ENCODE measurements at regions not wholly inside any gene's neighbourhood (a gene's known extent, or its start where the extent isn't known, plus 50 kb on each side); places are given as distances from the start of the nearest gene placed in this dataset.
"Not testable (repeated sequence)": the region's sequence is repeated elsewhere in the genome, so short reads cannot be mapped to it uniquely, and the experiment has no call there.

DNA sequence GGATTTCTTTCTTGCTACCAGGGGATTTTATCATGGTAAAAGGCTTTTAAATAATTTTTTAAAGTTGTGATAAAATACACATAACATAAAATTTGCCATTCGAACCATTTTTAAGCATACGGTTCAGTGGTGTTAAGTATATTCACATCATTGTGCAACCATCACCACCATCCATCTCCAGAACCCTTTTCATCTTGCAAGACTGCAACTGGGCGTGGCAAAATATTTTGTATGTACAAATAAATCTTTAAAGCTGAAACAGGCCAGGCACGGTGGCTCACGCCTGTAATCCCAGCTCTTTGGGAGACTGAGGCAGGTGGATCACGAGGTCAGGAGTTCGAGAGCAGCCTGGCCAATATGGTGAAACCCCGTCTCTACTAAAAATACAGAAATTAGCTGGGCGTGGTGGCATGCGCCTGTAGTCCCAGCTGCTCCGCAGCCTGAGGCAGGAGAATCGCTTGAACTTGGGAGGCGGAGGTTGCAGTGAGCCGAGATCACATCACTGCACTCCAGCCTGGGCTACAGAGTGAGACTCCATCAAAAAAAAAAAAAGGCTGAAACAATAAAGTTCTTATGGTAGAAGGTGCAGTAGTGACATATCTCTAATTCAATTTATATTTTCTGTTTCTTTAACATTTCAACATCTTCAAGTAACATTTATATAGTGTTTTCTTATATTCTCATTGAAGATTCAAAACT lies 138.6 kb downstream of the SOX4 start:
- Histone ChIP-seq H3K14ac (ENCODE audit: low read length) (peak overlapping the region; percentile 69), H3K4me1 (ENCODE audit: control insufficient read depth in 1 of 2, insufficient read depth in 2 of 2, low read length in 2 of 2) (peaks cover 6 to 13% of the 10 kb centered on the region in 2 experiments), H3K79me1 (ENCODE audit: low read length) (peaks cover 19% of the 10 kb centered on the region), H2BK5ac (ENCODE audit: low read depth, low read length, poor library complexity) (peak overlapping the region; percentile 85), H3K18ac (ENCODE audit: low read length) (peak overlapping the region; percentile 68), H4K91ac (ENCODE audit: low read depth, low read length) (peak overlapping the region; percentile 76), H2BK12ac (ENCODE audit: low read length) (peak overlapping the region; percentile 88), H3K27ac (ENCODE audit: low read depth, low read length) (peak overlapping the region; percentile 36)
- not testable (repeated sequence) for H3K4ac ChIP-seq (ENCODE audit: low read depth, low read length); H3K4me3 ChIP-seq (ENCODE audit: low read depth, low read length); H4K8ac ChIP-seq (ENCODE audit: low read depth, low read length); H2AK5ac ChIP-seq (ENCODE audit: low read length); H3K9ac ChIP-seq (ENCODE audit: low read length); H2AFZ ChIP-seq (ENCODE audit: insufficient read depth, low read length, poor library complexity); H4K12ac ChIP-seq (ENCODE audit: low read depth, low read length); H3K9me3 ChIP-seq (ENCODE audit: insufficient read depth, low read depth, low read length); H2BK120ac ChIP-seq (ENCODE audit: insufficient read depth, low read length, poor library complexity); H3K79me2 ChIP-seq (ENCODE audit: control insufficient read depth, insufficient read depth, low read length, poor library complexity); H3K36me3 ChIP-seq (ENCODE audit: control insufficient read depth in 1 of 2, insufficient read depth in 2 of 2, low read length in 2 of 2); H3K23ac ChIP-seq (ENCODE audit: low read length); H3K27me3 ChIP-seq (ENCODE audit: insufficient read depth, low read length); H3K4me2 ChIP-seq (ENCODE audit: low read length)
- DNase-seq = peak; percentile 10 to 66
- WGBS (ENCODE audit: extremely low coverage, insufficient coverage, insufficient read length) = no CpG with 5 or more reads among the region's 14 CpGs

DNA sequence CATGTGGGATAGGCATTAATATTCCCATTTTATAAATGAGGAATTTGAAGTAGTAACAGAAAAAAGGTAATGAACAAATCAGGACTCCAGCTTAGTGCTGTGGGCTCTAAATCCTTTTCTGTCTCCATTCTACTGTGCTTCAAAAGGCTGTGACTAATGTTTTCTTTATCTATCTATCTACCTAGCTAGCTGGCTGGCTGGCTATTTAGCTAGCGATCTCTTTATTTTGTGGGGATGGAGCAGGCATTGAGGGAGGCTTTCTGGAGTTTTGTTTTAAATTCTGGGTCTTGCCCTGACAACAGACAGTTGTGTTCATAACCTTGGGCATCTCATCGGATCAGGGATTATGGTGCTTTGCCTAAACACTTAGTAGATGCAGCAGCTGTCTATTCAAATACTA lies 139.2 kb downstream of the SOX4 start:
- Histone ChIP-seq H3K18ac (ENCODE audit: low read length) (no peak overlapping the region), H2AK5ac (ENCODE audit: low read length) (no peak overlapping the region), H3K23ac (ENCODE audit: low read length) (no peak overlapping the region), H3K4me1 (ENCODE audit: control insufficient read depth in 1 of 2, insufficient read depth in 2 of 2, low read length in 2 of 2) (peaks cover 6 to 13% of the 10 kb centered on the region in 2 experiments), H4K8ac (ENCODE audit: low read depth, low read length) (peak overlapping the region; percentile 58), H2BK12ac (ENCODE audit: low read length) (peak overlapping the region; percentile 13), H3K4me2 (ENCODE audit: low read length) (no peak overlapping the region), H3K4ac (ENCODE audit: low read depth, low read length) (no peak overlapping the region), H3K27me3 (ENCODE audit: insufficient read depth, low read length) (no peaks in the 10 kb centered on the region), H2BK120ac (ENCODE audit: insufficient read depth, low read length, poor library complexity) (no peak overlapping the region), H3K79me2 (ENCODE audit: control insufficient read depth, insufficient read depth, low read length, poor library complexity) (peaks cover 2% of the 10 kb centered on the region), H3K14ac (ENCODE audit: low read length) (no peak overlapping the region), H3K79me1 (ENCODE audit: low read length) (peaks cover 21% of the 10 kb centered on the region), H4K12ac (ENCODE audit: low read depth, low read length) (no peak overlapping the region), H3K36me3 (ENCODE audit: control insufficient read depth in 1 of 2, insufficient read depth in 2 of 2, low read length in 2 of 2) (no peaks in the 10 kb centered on the region), H3K9me3 (ENCODE audit: insufficient read depth, low read depth, low read length) (no peaks in the 10 kb centered on the region), H3K27ac (ENCODE audit: low read depth, low read length) (peak overlapping the region; percentile 75), H4K91ac (ENCODE audit: low read depth, low read length) (no peak overlapping the region), H3K9ac (ENCODE audit: low read length) (no peak overlapping the region), H2AFZ (ENCODE audit: insufficient read depth, low read length, poor library complexity) (no peak overlapping the region), H2BK5ac (ENCODE audit: low read depth, low read length, poor library complexity) (peak overlapping the region; percentile 28), H3K4me3 (ENCODE audit: low read depth, low read length) (no peak overlapping the region)
- peak in 1 of 2 donors; percentile 63 for DNase-seq
- WGBS (ENCODE audit: extremely low coverage, insufficient coverage, insufficient read length) = no CpG with 5 or more reads among the region's 2 CpGs

GRCh38 chr6:21733311-21733710 lies 139.8 kb downstream of the SOX4 start:
- H3K36me3 ChIP-seq (ENCODE audit: control insufficient read depth in 1 of 2, insufficient read depth in 2 of 2, low read length in 2 of 2) = no peaks in the 10 kb centered on the region
- no peak overlapping the region for H3K4ac ChIP-seq (ENCODE audit: low read depth, low read length)
- no peaks in the 10 kb centered on the region for H3K9me3 ChIP-seq (ENCODE audit: insufficient read depth, low read depth, low read length)
- no peak overlapping the region for H3K14ac ChIP-seq (ENCODE audit: low read length)
- peaks cover 7 to 16% of the 10 kb centered on the region in 2 experiments for H3K4me1 ChIP-seq (ENCODE audit: control insufficient read depth in 1 of 2, insufficient read depth in 2 of 2, low read length in 2 of 2)
- H3K18ac ChIP-seq (ENCODE audit: low read length) = no peak overlapping the region
- no peak overlapping the region for H2AK5ac ChIP-seq (ENCODE audit: low read length)
- DNase-seq = no peak
- H3K79me2 ChIP-seq (ENCODE audit: control insufficient read depth, insufficient read depth, low read length, poor library complexity) = peaks cover 2% of the 10 kb centered on the region
- WGBS (ENCODE audit: extremely low coverage, insufficient coverage, insufficient read length) = no CpG with 5 or more reads among the region's 1 CpG
- H4K12ac ChIP-seq (ENCODE audit: low read depth, low read length) = no peak overlapping the region
- H2AFZ ChIP-seq (ENCODE audit: insufficient read depth, low read length, poor library complexity) = no peak overlapping the region
- H3K27ac ChIP-seq (ENCODE audit: low read depth, low read length) = peak overlapping the region; percentile 75
- H3K4me2 ChIP-seq (ENCODE audit: low read length) = no peak overlapping the region
- H3K23ac ChIP-seq (ENCODE audit: low read length) = no peak overlapping the region
- no peak overlapping the region for H3K9ac ChIP-seq (ENCODE audit: low read length)
- H3K79me1 ChIP-seq (ENCODE audit: low read length) = peaks cover 21% of the 10 kb centered on the region
- H2BK12ac ChIP-seq (ENCODE audit: low read length) = no peak overlapping the region
- peak overlapping the region; percentile 28 for H2BK120ac ChIP-seq (ENCODE audit: insufficient read depth, low read length, poor library complexity)
- H3K27me3 ChIP-seq (ENCODE audit: insufficient read depth, low read length) = no peaks in the 10 kb centered on the region
- no peak overlapping the region for H2BK5ac ChIP-seq (ENCODE audit: low read depth, low read length, poor library complexity)
- no peak overlapping the region for H4K91ac ChIP-seq (ENCODE audit: low read depth, low read length)
- H3K4me3 ChIP-seq (ENCODE audit: low read depth, low read length) = no peak overlapping the region
- no peak overlapping the region for H4K8ac ChIP-seq (ENCODE audit: low read depth, low read length)

- H3K79me2 ChIP-seq (ENCODE audit: control insufficient read depth, insufficient read depth, low read length, poor library complexity) = peaks cover 2% of the 10 kb centered on the region
- no peak overlapping the region for H3K4me3 ChIP-seq (ENCODE audit: low read depth, low read length)
- H3K36me3 ChIP-seq (ENCODE audit: control insufficient read depth in 1 of 2, insufficient read depth in 2 of 2, low read length in 2 of 2) = no peaks in the 10 kb centered on the region
- H3K9ac ChIP-seq (ENCODE audit: low read length) = no peak overlapping the region
- H4K12ac ChIP-seq (ENCODE audit: low read depth, low read length) = no peak overlapping the region
- H3K18ac ChIP-seq (ENCODE audit: low read length) = no peak overlapping the region
- H3K23ac ChIP-seq (ENCODE audit: low read length) = no peak overlapping the region
- H2BK5ac ChIP-seq (ENCODE audit: low read depth, low read length, poor library complexity) = peak overlapping the region; percentile 19
- no peak overlapping the region for H3K14ac ChIP-seq (ENCODE audit: low read length)
- H3K4ac ChIP-seq (ENCODE audit: low read depth, low read length) = no peak overlapping the region
- no peak overlapping the region for H2BK120ac ChIP-seq (ENCODE audit: insufficient read depth, low read length, poor library complexity)
- H2AFZ ChIP-seq (ENCODE audit: insufficient read depth, low read length, poor library complexity) = no peak overlapping the region
- H2BK12ac ChIP-seq (ENCODE audit: low read length) = no peak overlapping the region
- no peak for DNase-seq
- H3K4me1 ChIP-seq (ENCODE audit: control insufficient read depth in 1 of 2, insufficient read depth in 2 of 2, low read length in 2 of 2) = peaks cover 8 to 19% of the 10 kb centered on the region in 2 experiments
- peak overlapping the region; percentile 75 for H3K27ac ChIP-seq (ENCODE audit: low read depth, low read length)
- H3K4me2 ChIP-seq (ENCODE audit: low read length) = no peak overlapping the region
- no CpG with 5 or more reads among the region's 3 CpGs for WGBS (ENCODE audit: extremely low coverage, insufficient coverage, insufficient read length)
- no peak overlapping the region for H4K91ac ChIP-seq (ENCODE audit: low read depth, low read length)
- no peaks in the 10 kb centered on the region for H3K9me3 ChIP-seq (ENCODE audit: insufficient read depth, low read depth, low read length)
- no peak overlapping the region for H4K8ac ChIP-seq (ENCODE audit: low read depth, low read length)
- no peak overlapping the region for H2AK5ac ChIP-seq (ENCODE audit: low read length)
- peaks cover 24% of the 10 kb centered on the region for H3K79me1 ChIP-seq (ENCODE audit: low read length)
- H3K27me3 ChIP-seq (ENCODE audit: insufficient read depth, low read length) = no peaks in the 10 kb centered on the region
Measured at GRCh38 chr6:21734204-21734603, 140.7 kb downstream of the SOX4 start.

Data from trophoblast cell (in vitro differentiated cells and primary cell).